ENCODE measurements at regions not wholly inside any gene's neighbourhood (a gene's known extent, or its start where the extent isn't known, plus 50 kb on each side); places are given as distances from the start of the nearest gene placed in this dataset.

GRCh38 chr3:64865839-64866570 is 178.2 kb upstream of the ADAMTS9 start:
- no peaks in the 10 kb centered on the region for H3K36me3 ChIP-seq (ENCODE audit: control insufficient read depth, insufficient read depth, low read length)

GRCh38 chr3:64863226-64864212 is 175.7 kb upstream of the ADAMTS9 start:
- no peaks in the 10 kb centered on the region for H3K36me3 ChIP-seq (ENCODE audit: control insufficient read depth, insufficient read depth, low read length)

More at GRCh38 chr3:64865839-64866570, 178.2 kb upstream of the ADAMTS9 start:
- Histone ChIP-seq H3K27ac (ENCODE audit: low read depth, low read length) (no peak overlapping the region), H3K9ac (ENCODE audit: low read length) (no peak overlapping the region), H3K4me3 (ENCODE audit: low read length) (no peak overlapping the region), H3K4me1 (ENCODE audit: control insufficient read depth, insufficient read depth, low read length) (peaks cover 4% of the 10 kb centered on the region), H3K27me3 (ENCODE audit: control insufficient read depth, insufficient read depth, low read length) (no peaks in the 10 kb centered on the region)

GRCh38 chr3:64861684-64862083 is 173.9 kb upstream of the ADAMTS9 start:
- H3K9ac ChIP-seq (ENCODE audit: low read length): no peak overlapping the region
- H3K4me3 ChIP-seq (ENCODE audit: low read length): no peak overlapping the region
- no peaks in the 10 kb centered on the region for H3K27me3 ChIP-seq (ENCODE audit: control insufficient read depth, insufficient read depth, low read length)
- H3K27ac ChIP-seq (ENCODE audit: low read depth, low read length): no peak overlapping the region
- no peaks in the 10 kb centered on the region for H3K36me3 ChIP-seq (ENCODE audit: control insufficient read depth, insufficient read depth, low read length)
- H3K4me1 ChIP-seq (ENCODE audit: control insufficient read depth, insufficient read depth, low read length): peaks cover 7% of the 10 kb centered on the region

More at GRCh38 chr3:64863226-64864212, 175.7 kb upstream of the ADAMTS9 start:
- Histone ChIP-seq H3K27ac (ENCODE audit: low read depth, low read length) (no peak overlapping the region), H3K9ac (ENCODE audit: low read length) (no peak overlapping the region), H3K4me3 (ENCODE audit: low read length) (no peak overlapping the region), H3K4me1 (ENCODE audit: control insufficient read depth, insufficient read depth, low read length) (peaks cover 7% of the 10 kb centered on the region), H3K27me3 (ENCODE audit: control insufficient read depth, insufficient read depth, low read length) (no peaks in the 10 kb centered on the region)

- Histone ChIP-seq H3K4me1 (ENCODE audit: control insufficient read depth, insufficient read depth, low read length) (peaks cover 3% of the 10 kb centered on the region), H3K36me3 (ENCODE audit: control insufficient read depth, insufficient read depth, low read length) (no peaks in the 10 kb centered on the region), H3K4me3 (ENCODE audit: low read length) (no peak overlapping the region), H3K27ac (ENCODE audit: low read depth, low read length) (no peak overlapping the region), H3K9ac (ENCODE audit: low read length) (no peak overlapping the region), H3K27me3 (ENCODE audit: control insufficient read depth, insufficient read depth, low read length) (no peaks in the 10 kb centered on the region)
Observed at GRCh38 chr3:64860536-64860870, 172.7 kb upstream of the ADAMTS9 start.

GRCh38 chr3:64859625-64860535 is 172.1 kb upstream of the ADAMTS9 start:
- H3K9ac ChIP-seq (ENCODE audit: low read length): no peak overlapping the region

GRCh38 chr3:64856977-64857516 is 169.2 kb upstream of the ADAMTS9 start:
- Histone ChIP-seq H3K36me3 (ENCODE audit: control insufficient read depth, insufficient read depth, low read length) (no peaks in the 10 kb centered on the region), H3K27me3 (ENCODE audit: control insufficient read depth, insufficient read depth, low read length) (no peaks in the 10 kb centered on the region), H3K9ac (ENCODE audit: low read length) (no peak overlapping the region), H3K4me1 (ENCODE audit: control insufficient read depth, insufficient read depth, low read length) (peaks cover 3% of the 10 kb centered on the region), H3K4me3 (ENCODE audit: low read length) (no peak overlapping the region), H3K27ac (ENCODE audit: low read depth, low read length) (no peak overlapping the region)

More at GRCh38 chr3:64859625-64860535, 172.1 kb upstream of the ADAMTS9 start:
- Histone ChIP-seq H3K36me3 (ENCODE audit: control insufficient read depth, insufficient read depth, low read length) (no peaks in the 10 kb centered on the region), H3K27me3 (ENCODE audit: control insufficient read depth, insufficient read depth, low read length) (no peaks in the 10 kb centered on the region), H3K27ac (ENCODE audit: low read depth, low read length) (no peak overlapping the region), H3K4me3 (ENCODE audit: low read length) (no peak overlapping the region), H3K4me1 (ENCODE audit: control insufficient read depth, insufficient read depth, low read length) (peaks cover 3% of the 10 kb centered on the region)

- H3K9ac ChIP-seq (ENCODE audit: low read length): no peak overlapping the region
- H3K36me3 ChIP-seq (ENCODE audit: control insufficient read depth, insufficient read depth, low read length): no peaks in the 10 kb centered on the region
- no peak overlapping the region for H3K4me3 ChIP-seq (ENCODE audit: low read length)
- peaks cover 3% of the 10 kb centered on the region for H3K4me1 ChIP-seq (ENCODE audit: control insufficient read depth, insufficient read depth, low read length)
- H3K27ac ChIP-seq (ENCODE audit: low read depth, low read length): no peak overlapping the region
- no peaks in the 10 kb centered on the region for H3K27me3 ChIP-seq (ENCODE audit: control insufficient read depth, insufficient read depth, low read length)
Observed at GRCh38 chr3:64856106-64856505, 168.3 kb upstream of the ADAMTS9 start.

- H3K27me3 ChIP-seq (ENCODE audit: control insufficient read depth, insufficient read depth, low read length): no peaks in the 10 kb centered on the region
- no peak overlapping the region for H3K4me3 ChIP-seq (ENCODE audit: low read length)
- H3K9ac ChIP-seq (ENCODE audit: low read length): no peak overlapping the region
- no peak overlapping the region for H3K27ac ChIP-seq (ENCODE audit: low read depth, low read length)
- no peaks in the 10 kb centered on the region for H3K36me3 ChIP-seq (ENCODE audit: control insufficient read depth, insufficient read depth, low read length)
- H3K4me1 ChIP-seq (ENCODE audit: control insufficient read depth, insufficient read depth, low read length): no peaks in the 10 kb centered on the region
Observed at GRCh38 chr3:64853456-64853855, 165.7 kb upstream of the ADAMTS9 start.

GRCh38 chr3:64852738-64853137 is 164.9 kb upstream of the ADAMTS9 start:
- no peaks in the 10 kb centered on the region for H3K36me3 ChIP-seq (ENCODE audit: control insufficient read depth, insufficient read depth, low read length)
- H3K4me3 ChIP-seq (ENCODE audit: low read length): no peak overlapping the region
- H3K9ac ChIP-seq (ENCODE audit: low read length): no peak overlapping the region
- no peak overlapping the region for H3K27ac ChIP-seq (ENCODE audit: low read depth, low read length)
- no peaks in the 10 kb centered on the region for H3K4me1 ChIP-seq (ENCODE audit: control insufficient read depth, insufficient read depth, low read length)
- H3K27me3 ChIP-seq (ENCODE audit: control insufficient read depth, insufficient read depth, low read length): no peaks in the 10 kb centered on the region

- no peak overlapping the region for H3K4me3 ChIP-seq (ENCODE audit: low read length)
- no peak overlapping the region for H3K9ac ChIP-seq (ENCODE audit: low read length)
- H3K36me3 ChIP-seq (ENCODE audit: control insufficient read depth, insufficient read depth, low read length): no peaks in the 10 kb centered on the region
- no peaks in the 10 kb centered on the region for H3K4me1 ChIP-seq (ENCODE audit: control insufficient read depth, insufficient read depth, low read length)
- H3K27me3 ChIP-seq (ENCODE audit: control insufficient read depth, insufficient read depth, low read length): no peaks in the 10 kb centered on the region
- H3K27ac ChIP-seq (ENCODE audit: low read depth, low read length): no peak overlapping the region
Observed at GRCh38 chr3:64848822-64849221, 161.0 kb upstream of the ADAMTS9 start.

GRCh38 chr3:64848127-64848800 is 160.5 kb upstream of the ADAMTS9 start:
- Histone ChIP-seq H3K27me3 (ENCODE audit: control insufficient read depth, insufficient read depth, low read length) (no peaks in the 10 kb centered on the region), H3K36me3 (ENCODE audit: control insufficient read depth, insufficient read depth, low read length) (no peaks in the 10 kb centered on the region), H3K4me3 (ENCODE audit: low read length) (no peak overlapping the region), H3K9ac (ENCODE audit: low read length) (no peak overlapping the region), H3K4me1 (ENCODE audit: control insufficient read depth, insufficient read depth, low read length) (no peaks in the 10 kb centered on the region), H3K27ac (ENCODE audit: low read depth, low read length) (no peak overlapping the region)
